Fibroblast of skin of right quadriceps (primary cell): ENCODE measurements at regions not wholly inside any gene's neighbourhood (a gene's known extent, or its start where the extent isn't known, plus 50 kb on each side); places are given as distances from the start of the nearest gene placed in this dataset.

ENCODE experiments used
- DNase-seq: peaks from one replicate; pipeline ENCODE4 v3.0.0-alpha.2; 2013

DNA sequence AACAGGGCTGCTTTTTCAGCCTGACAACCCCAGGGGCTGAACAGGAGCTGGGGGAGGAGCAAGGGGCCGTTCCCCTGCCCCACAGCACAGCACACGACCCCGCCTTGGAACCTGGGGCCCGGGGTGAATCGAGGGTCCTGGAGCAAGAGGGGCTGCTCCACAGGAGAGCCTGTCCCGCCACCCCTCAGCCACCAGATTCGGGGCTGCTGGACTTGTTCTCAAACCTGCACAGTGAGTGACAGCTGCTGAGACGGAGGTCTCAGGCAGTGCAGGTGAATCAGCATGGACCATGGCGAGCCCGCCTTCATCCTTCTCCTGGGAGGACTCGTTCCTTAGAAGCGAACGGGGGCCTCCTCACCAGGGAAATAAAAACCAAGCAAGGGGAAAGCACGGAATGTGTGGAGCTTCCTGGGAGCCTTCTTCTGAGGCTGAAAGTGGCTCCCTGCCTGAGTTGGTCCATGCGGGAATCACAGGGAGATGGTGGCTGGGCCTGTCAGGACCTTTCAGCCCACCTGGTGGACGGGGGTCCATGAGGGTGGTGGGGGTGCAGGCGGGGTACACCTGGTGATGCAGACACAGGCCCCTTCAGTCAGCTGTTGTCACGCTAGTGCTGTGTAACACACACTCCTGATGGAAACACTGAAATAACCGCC, 125.4 kb downstream of the SIK1 start:
- DNase-seq: no peak

DNA sequence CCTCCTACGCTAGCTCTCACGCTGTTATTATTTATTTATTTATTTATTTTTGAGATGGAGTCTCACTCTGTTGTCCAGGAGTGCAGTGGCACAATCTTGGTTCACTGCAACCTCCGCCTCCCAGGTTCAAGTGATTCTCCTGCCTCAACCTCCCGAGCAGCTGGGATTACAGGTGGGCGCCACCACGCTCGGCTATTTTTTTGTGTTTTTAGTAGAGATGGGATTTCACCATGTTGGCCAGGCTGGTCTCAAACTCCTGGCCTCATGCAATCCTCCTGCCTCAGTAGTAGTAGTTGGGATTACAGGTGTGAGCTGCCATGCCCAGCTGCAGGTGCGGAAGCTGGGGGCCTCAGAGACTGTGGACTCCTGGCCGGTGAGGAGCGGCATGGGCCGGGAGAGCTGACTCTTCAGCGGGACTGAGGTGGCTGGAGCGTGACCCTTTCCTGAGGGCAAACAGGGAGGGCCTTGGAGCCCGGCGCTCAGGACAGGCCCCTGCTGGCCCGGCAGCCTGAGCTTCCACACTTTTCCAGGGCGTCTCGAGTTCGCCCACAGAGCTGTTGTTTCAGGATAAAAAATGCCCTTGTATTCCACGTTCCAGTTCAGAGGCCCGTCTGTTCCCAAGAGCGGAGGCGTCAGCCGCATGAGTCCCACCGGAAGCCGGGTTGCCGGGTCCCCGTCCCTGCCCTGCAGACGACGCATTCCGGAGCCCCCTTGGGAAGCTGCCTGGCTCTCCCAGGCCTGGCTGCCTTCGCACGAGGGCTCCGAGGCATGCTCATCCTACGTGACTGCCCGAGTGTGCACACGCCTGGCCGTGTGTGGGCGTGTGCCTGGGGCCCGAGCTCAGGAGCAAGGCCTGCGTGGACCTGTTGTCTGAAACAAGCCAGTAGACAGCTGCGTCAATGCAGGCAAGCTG, 126.2 kb downstream of the SIK1 start:
- no peak for DNase-seq

DNA sequence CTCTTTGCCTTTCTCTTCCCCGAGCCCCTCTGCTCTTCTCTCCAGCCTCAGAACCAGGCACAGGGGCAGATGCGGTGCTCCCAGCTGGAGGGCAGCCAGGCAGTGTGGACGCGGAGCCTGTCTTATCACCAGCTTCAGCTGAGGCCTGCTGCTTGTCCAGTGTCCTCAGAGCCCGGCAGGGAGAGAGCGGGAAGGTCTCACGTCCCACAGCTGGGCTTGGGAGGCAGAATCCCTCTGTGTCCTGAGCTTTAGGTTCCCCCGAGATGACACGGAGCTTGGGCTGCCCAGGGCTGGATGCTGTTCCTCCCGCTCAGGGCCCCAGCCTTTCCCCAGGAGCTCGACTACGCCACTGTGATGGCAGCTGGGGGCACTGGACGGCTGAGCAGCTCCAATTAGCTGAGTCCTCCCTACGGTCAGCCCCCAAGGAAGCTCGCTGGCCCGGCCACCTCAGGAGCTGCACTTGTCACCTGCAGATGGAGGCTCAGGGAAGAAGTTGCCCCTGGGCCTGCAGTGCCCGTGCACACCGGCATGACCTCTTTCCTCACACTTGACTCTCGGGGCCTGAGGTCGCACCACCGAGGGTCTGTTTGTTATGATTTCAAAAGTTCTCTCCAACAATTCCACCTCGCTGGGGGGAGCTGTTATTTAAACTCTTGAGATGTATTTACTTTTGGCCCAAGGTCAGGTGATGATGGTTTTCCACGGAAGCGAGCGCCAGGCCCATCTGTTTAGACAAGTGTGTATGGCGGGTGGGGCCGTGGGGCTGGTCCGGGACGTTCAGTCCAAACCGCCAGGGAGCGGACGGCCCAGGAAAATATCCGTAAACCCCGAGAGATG, 127.3 kb downstream of the SIK1 start:
- DNase-seq: no peak

DNA sequence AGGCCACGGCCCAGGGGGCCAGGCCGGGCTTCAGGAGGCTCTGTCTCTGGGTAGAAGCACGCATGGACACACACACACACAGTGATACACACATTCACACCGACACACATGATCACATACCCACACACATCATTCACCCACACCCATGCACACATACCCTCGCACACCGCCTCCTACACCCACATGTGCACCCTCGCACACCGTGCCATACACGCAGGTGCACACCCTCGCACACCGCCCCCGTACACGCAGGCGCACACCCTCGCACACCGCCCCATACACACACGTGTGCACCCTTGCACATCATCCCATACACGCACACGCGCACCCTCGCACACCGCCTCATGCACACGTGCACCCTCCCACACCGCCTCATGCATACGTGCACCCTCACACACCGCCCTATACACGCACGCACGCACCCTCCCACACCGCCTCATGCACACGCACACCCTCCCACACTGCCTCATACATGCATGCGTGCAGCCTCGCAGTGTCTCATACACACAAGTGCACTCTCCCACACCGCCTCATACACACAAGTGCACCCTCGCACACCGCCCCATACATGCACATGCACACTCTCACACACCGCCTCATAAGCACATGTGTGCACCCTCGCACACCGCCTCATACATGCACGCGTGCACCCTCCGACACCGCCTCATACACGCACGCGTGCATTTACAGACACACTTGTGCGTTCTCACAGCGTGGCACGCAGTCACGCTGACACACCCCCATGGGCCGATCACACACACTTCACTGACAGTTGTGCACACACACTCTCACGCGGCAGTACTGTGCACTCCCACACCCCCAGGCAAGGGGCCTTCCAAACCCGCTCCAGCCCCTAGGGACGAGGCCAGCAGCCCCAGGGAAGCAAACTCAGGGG, 128.1 kb downstream of the SIK1 start:
- DNase-seq: no peak

DNA sequence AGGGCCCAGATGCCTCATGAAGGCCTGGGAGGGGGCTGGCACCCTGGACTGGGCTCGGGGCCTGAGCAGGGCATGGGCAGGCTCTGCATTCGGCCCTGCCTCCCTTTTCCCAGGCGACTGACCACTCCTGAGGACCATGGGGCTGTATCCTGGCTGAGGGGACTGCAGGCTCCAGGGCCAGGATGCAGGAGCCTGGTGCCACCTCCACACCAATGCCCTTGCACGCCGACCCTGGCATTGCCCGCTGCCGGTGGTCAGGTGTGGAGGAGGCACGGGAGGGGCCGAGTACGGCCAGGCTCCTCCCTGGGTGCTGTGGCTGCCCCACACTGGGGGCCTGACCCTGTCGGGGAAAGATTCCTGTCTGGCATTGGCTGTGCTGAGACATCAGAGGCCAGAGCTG, 128.9 kb downstream of the SIK1 start:
- DNase-seq: no peak

DNA sequence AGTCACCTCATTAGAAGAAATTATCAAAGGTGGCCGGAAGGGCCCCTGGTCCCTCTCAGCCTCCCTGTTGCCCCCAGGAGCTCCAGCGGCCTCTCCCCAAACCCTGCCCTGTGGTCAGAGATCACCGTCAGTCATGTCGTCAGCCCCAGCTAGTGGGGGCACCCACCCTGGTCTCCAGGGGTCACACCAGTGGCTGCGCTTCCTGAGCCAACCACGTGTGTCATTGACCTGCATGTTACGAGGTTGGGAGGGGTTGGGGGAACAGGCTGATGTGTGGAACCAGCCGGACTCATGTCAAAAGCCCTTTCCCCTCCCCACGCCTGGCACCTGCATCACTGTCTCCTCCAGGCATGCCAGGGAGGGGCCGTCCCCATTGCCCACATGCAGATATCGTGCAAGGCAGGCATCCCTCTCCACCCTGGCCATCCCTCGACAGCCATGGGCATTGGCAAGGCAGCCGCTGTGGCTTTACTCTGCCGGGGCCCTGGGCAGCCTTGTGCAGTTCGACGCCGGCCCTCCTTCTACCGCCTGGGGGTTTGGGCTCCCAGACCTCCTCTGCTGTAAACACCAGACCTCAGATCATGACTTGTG, 128.7 kb downstream of the CRYAA start:
- DNase-seq: no peak

DNA sequence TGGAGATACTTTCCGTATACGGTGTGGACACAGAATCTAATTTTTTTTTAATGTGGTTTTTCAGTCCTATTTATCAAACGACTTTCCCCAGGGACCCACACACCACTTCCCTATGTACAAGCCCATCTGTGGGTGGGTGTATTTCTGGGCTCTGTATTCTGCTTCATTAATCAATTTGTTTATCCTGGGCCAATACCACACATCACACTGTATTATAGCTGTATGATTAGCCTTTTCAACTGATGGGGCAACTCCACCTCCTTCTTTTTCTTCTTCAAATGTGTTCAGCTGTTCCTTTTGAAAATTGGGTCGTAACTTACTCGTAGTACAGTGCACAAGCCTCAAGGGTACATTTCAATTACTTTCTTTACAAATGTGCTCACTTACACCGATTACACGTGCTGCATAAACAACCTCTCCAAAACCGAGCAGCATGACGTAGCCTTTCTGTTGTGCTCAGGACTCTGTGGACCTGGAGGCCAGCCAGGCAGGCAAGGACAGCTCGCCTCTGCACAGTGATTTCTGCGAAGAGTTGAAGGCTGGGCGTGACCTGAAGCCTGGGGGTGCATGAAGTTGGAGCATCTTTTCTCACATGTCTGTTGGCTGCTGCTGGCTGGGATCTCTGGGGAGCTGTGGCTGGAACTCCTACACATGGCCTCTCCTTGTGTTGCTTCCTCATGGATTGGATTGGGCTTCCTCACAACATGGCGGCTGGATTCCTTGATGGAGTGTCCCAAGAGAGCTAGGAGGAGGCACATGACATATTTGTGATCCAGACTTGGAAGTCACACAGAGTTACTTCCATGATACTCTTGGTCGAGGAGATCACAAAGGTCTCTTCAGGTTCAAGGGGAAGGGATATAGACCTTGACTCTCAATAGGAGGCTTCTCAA, 126.5 kb downstream of the CRYAA start:
- DNase-seq: no peak

DNA sequence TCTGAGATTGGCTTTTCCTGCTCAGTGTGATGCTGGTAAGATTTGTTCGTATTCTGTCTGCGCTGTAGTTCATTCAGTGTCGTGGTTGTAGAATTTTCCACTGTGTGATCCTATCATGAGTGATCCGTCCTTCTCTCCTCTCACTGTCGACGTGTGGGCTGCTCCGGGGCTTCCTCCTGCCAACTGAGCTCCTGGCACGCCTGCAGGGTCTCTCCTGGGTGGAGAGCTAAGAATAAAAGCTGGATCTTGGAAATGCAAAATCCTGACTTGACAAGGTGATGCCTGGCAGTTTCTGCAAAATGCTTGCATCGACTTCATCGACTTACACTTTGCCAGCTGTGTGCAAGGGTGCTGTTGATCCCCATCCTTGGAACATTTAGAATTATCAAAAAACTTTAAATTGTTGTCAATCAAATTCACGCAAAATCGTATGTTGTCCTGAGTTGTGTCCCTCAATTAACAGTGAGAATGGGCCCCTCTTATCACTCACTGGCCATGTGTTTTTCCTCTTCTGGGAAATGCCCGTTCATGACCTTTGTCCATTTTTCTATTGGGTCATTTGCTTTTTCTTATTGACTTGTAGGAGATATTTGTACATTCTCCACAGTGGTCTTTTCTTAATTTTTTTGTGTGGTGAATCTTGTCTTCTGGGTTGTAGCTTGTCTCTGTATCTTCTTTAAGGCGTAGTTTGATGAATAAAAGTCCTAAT, 125.5 kb downstream of the CRYAA start:
- DNase-seq: no peak

DNA sequence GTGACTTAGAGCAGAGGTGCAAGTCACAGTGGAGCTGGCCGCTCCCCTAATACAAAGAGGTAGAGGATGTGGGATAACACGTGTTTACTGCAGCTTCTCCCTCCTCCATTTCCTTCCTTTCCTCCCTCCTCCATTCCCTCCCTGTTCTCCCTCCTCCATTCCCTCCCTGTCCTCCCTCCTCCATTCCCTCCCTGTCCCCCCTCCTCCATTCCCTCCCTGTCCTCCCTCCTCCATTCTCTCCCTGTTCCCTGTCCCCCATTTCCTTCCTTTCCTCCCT, 124.0 kb downstream of the CRYAA start:
- no peak for DNase-seq

DNA sequence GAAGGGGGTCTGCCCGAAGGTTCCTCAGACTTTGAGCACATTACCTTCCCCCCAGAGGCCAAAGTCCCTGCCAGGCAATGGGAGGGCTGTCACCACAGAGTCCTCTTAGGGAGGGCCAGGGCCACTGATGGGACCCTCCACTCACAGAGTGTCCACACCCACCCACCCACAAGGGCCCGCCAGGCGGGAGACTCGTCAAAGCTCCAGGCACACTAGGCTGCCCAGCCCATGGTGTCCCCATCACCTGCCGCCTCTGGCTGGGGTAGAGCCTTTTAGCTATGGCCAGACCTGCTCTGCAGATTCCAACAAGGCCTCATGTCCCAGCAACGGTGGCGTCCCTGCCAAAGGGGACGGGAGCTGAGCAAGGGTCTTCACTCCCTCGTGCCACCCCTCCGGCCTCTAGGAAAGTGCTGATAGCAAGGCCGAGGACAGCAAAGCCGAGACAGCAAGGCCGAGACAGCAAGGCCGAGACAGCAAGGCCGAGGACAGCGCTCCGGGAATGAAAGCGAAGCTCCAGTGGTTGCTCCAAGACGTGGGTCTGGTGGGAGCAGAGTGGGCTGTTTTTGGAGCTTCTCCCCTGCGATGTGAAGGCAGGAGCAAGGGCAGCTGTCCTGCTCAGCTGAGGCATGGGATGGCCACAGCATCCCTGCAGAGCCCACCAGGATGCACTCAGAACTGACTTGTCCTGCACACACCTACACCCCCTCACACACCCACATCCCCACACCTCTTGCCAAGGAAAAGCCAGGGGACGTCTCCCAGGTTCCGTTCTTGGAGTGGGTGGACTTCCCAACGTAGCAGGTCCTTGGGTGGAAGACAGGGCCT, 123.4 kb downstream of the CRYAA start:
- no peak for DNase-seq

DNA sequence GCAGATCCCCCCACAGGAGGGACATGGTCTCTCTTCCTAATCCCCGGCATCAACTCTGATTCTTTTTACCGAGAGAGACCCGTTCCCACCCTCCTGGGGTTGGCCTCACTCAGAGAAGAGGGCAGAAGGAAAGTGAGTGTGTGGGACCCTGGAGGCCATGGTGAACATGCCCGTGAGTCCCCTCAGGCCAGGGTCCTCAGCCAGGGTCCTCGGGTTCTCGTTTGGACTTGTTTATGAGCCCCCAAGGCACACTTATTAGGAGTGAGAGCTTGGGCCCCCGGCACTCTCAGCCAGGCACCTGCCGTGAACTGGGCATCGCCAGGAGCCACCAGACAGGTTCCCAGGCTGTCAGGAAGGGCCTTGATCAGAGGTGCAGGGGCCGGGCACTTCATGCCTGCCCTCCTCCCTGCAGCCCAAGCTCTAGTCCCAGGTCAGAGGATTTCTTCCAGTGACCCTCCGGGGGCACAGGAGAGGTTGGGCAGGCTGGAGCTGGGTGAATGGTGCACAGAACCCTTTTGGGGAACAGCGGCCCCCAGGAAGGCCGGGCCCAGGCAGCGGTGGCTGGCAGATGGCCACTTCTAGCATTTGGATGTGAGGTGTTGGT, 122.6 kb downstream of the CRYAA start:
- DNase-seq: no peak

DNA sequence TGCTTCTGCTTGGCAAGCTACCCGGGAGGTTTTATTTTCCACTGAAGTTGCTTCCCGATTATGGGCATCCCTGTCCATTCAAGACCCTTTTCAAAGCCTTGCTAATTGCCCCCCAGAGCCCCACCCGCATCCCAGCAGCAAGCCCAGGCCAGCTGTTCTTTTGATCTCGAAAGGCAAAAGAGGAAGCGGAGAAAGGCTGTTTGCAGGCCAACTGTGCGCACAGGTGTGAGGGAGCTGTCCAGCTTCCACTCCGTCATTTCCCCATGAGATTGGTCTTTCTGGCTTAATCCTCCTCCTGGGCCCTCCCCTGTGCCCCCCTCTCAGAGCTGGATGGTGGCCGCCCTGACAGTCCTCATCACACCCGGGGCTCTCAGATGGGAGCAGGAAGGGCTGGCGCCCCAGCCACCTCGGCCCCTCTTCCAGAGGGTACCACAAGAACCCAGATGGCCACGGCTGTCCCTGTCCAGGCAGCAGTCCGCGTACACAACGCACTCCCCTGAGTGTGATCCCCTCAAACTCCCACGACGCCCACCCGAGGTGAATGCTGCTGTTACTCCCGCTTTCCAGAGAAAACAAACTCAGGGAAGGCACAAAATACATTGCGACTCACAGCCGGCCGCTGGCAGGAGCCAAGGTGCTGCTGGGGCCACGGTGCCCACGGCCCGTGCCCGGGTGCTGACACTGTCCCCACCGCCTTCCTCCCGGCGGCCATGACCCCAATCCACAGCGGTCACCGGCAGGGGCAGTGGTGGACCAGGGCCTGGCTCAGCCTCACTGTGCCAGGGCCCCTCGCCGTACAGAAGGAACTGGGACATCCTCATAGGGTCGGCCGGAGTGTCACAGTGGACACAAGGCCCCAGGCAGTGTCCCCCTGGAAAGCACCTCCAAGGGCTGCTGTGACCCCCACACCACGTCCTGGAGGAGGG, 121.9 kb downstream of the CRYAA start:
- DNase-seq: no peak

DNA sequence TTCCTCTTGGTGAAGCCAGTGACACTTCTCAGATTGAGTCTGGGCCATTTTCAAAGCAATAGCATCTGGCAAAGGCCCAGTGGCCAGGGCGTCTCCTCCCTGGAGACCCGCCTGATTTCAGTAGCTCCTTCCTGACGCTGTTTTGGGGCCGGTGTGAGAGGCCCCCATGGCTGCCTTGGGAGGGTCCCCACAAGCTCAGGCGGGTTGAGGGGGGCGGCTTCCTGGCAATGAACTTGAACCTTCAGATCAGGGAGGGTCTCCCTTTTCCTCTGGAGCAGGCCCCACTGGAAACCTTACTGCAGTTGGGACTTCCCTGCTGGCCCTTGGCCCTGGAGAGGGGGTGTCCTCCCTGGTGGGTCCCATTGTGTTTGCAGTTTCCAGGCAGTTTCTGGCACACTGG, 121.2 kb downstream of the CRYAA start:
- DNase-seq: no peak

DNA sequence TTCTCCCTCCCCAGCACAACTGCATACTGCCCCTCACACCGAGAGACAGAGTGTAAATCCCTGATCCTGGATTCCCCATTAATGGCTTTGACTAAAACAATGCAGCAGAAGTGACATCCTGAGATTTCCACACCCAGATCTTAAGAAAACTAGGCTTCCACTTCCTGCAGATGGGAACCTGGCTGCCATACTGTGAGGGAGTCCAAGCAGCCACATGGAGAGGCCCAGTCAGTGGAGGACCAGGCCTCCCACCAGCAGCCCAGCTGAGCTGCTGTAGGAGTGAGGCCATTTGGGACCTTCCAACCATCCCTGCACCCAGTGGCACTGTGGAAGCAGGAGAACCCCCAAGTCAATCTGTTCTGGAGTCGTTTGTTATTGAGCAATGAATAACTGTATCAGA, 120.6 kb downstream of the CRYAA start:
- no peak for DNase-seq

DNA sequence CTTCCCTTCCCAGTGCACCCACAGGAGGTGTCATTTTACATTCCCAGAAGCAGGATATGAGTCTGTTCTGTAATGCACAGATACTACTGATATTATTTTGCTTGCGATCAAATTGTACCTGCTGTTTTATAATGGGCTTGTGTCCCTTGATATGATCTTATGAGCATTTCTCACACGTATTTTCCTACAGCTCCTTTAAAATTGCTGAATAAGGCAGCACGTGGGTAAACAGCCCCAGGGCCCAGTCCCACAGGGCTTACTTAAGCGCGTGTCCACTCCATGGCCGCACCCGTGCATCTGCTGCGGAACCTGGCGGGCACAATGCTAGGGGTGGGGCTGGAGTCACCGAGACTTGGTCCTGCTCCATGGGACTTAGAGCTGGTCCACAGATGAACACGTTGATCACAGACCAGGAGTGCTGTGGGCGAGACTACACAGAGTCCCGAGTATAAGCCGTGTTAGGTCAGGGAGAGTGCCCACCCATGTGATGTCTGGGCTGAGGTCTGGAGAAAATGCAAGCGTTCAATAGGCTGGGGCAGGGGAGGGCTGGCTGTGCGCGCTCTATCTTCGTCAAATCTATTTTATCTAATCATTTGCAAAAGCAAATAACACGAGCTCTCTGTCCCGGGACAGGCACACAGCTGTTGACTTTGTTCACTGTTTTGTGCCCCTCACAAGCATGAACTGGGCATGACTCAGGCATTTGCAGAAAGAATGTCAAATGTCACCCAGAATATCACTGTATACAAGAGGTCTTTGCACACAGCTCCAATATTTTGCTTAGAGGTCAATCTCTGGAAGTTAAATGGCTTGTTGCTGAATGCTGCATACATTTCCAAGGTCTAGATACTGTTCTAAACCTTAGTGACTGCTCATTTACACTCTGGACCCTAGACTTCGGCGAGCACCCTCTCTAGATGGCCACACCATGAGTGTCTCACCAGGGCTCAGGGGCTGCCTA, 119.3 kb downstream of the CRYAA start:
- DNase-seq: no peak

DNA sequence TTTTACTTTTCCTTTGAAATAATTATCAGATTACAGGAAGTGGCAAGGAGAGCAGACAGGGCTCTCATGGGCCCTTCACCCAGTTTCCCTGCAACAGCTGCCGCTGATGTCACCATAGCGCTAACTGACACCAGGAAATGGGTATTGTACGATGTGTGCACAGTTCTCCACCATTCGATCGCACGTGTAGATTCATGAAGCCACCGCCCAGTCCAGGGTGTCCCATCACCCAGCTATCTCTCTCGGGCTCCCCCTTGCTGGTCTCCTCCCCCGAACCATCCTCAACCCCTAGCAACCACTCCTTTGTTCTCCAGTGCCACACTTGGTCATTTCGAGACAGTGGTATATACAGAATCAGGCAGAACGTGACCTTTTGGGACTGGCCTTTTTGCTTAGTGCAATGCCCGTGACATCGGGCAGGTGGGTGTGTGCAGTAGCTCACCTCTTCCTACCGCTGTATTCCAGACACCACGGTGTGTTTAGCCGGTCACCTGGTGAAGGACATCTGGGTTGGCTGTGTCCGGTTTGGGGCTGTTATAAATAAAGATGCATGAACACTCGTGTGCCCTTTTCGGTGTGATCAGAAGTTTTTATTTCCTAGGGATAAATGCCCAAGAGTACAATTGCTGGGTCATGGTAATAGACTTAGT, 118.4 kb downstream of the CRYAA start:
- DNase-seq: no peak
